Endothelial cell of umbilical vein (primary cell): ENCODE measurements at regions not wholly inside any gene's neighbourhood (a gene's known extent, or its start where the extent isn't known, plus 50 kb on each side); places are given as distances from the start of the nearest gene placed in this dataset.

Experiments used
- CTCF ChIP-seq, 2 donors: IDR thresholded peaks; 1 replicate in 1 of 2; 2 replicates in 1 of 2; pipeline ENCODE4 v1.5.1; 2011; ENCODE audit warnings: low read length in 2 of 2, mild to moderate bottlenecking in 2 of 2, moderate library complexity in 2 of 2, control low read depth in 1 of 2, inconsistent platforms in 1 of 2, low read depth in 1 of 2; ENCODE audit not compliant: insufficient read depth in 1 of 2; ENCODE audit errors: extremely low read depth in 1 of 2
- EZH2 ChIP-seq: IDR thresholded peaks from 2 replicates; pipeline ENCODE4 v1.6.1; 2012; ENCODE audit warnings: borderline replicate concordance, low read depth, mild to moderate bottlenecking, moderate library complexity, low read length, inconsistent platforms; ENCODE audit not compliant: severe bottlenecking
- FOS ChIP-seq: IDR thresholded peaks from 2 replicates; pipeline ENCODE4 v1.6.1; 2011; ENCODE audit warnings: mild to moderate bottlenecking, low read length, moderate library complexity, borderline replicate concordance; ENCODE audit not compliant: insufficient read depth
- GATA2 ChIP-seq: IDR thresholded peaks from 2 replicates; pipeline ENCODE4 v1.7.0; 2011; ENCODE audit warnings: low read depth, mild to moderate bottlenecking, moderate library complexity, mixed read lengths, low read length; ENCODE audit not compliant: insufficient read length, insufficient read depth
- JUN ChIP-seq: IDR thresholded peaks from 2 replicates; pipeline ENCODE4 v1.6.1; 2011; ENCODE audit warnings: borderline replicate concordance, low read depth; ENCODE audit not compliant: insufficient read length, insufficient read depth
- MYC ChIP-seq: IDR thresholded peaks from one replicate; pipeline ENCODE4 v1.6.1; 2011; ENCODE audit warnings: mild to moderate bottlenecking, low read depth, low read length
- POLR2A ChIP-seq: IDR thresholded peaks from 2 replicates; pipeline ENCODE4 v1.6.1; 2012; ENCODE audit warnings: low read depth, mild to moderate bottlenecking, control low read depth, low read length
- POLR2AphosphoS5 ChIP-seq: IDR thresholded peaks from 2 replicates; pipeline ENCODE4 v1.6.1; 2012; ENCODE audit warnings: low read depth, mild to moderate bottlenecking, control low read depth, low read length, moderate library complexity; ENCODE audit not compliant: insufficient read depth
- TF ChIP-seq, protein P1 (sequence below): IDR thresholded peaks from 2 replicates; pipeline ENCODE4 v1.6.1; 2011; ENCODE audit not compliant: insufficient read depth, insufficient read length

- TF ChIP-seq, protein P1, sequence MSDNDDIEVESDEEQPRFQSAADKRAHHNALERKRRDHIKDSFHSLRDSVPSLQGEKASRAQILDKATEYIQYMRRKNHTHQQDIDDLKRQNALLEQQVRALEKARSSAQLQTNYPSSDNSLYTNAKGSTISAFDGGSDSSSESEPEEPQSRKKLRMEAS, result no peak
- TF ChIP-seq POLR2A (no peak), CTCF (IDR thresholded peaks at IDR 0.05; ENCODE audit: extremely low read depth in 1 of 2, insufficient read depth in 1 of 2, low read depth in 1 of 2, low read length in 2 of 2) (no peak), EZH2 (no peak), POLR2AphosphoS5 (no peak), JUN (no peak), FOS (no peak), MYC (no peak), GATA2 (no peak)
Measured at GRCh38 chr3:18058666-18059065, 316.2 kb upstream of the TBC1D5 start.
